Activated naive CD4-positive, alpha-beta T cell treated with anti-CD3 and anti-CD28 coated beads, Interleukin-2, amount 50 U/mL, for 72 hours (primary cell): ENCODE measurements at regions not wholly inside any gene's neighbourhood (a gene's known extent, or its start where the extent isn't known, plus 50 kb on each side); places are given as distances from the start of the nearest gene placed in this dataset.

Experiments
- ATAC-seq, 2 donors: fragments of 150-1000 bp; cut with Tn5 transposase; 2 replicates each; pipeline ENCODE4 v1.10.0; 2021; ENCODE audit warnings: mild to moderate bottlenecking in 2 of 2, moderate library complexity in 2 of 2
- DNase-seq, 2 donors: peaks; one replicate each; pipeline ENCODE4 v3.0.0; 2021 to 2022; ENCODE audit warnings: low spot score in 2 of 2
- H3K27ac Mint-ChIP-seq, 2 donors: one replicate each; pipeline ENCODE4 v1.8.0; 2022; ENCODE audit warnings: mild to moderate bottlenecking in 2 of 2, mixed read lengths in 2 of 2
- H3K36me3 Mint-ChIP-seq, 2 donors: one replicate each; pipeline ENCODE4 v1.8.0; 2022; ENCODE audit warnings: mixed read lengths in 2 of 2
- H3K9me3 Mint-ChIP-seq, 2 donors: one replicate each; pipeline ENCODE4 v1.8.0; 2022; ENCODE audit warnings: mixed read lengths in 2 of 2

GRCh38 chr16:86184185-86184584 lies 285.2 kb downstream of the IRF8 start:
- Mint-ChIP-seq H3K36me3 (no peaks in the 10 kb centered on the region), H3K27ac (no peak overlapping the region), H3K9me3 (no peaks in the 10 kb centered on the region)
- DNase-seq, result no peak
- ATAC-seq, result no peak

GRCh38 chr16:86185089-86185488 lies 286.1 kb downstream of the IRF8 start:
- H3K36me3 Mint-ChIP-seq, result no peaks in the 10 kb centered on the region
- H3K9me3 Mint-ChIP-seq, result no peaks in the 10 kb centered on the region
- no peak for ATAC-seq
- DNase-seq, result no peak
- no peak overlapping the region for H3K27ac Mint-ChIP-seq

GRCh38 chr16:86186313-86186712 lies 287.4 kb downstream of the IRF8 start:
- DNase-seq, result no peak
- Mint-ChIP-seq H3K27ac (no peak overlapping the region), H3K9me3 (no peaks in the 10 kb centered on the region), H3K36me3 (no peaks in the 10 kb centered on the region)
- ATAC-seq, result no peak

GRCh38 chr16:86189934-86190333 lies 291.0 kb downstream of the IRF8 start:
- no peak overlapping the region for H3K27ac Mint-ChIP-seq
- no peak for DNase-seq
- H3K9me3 Mint-ChIP-seq, result no peaks in the 10 kb centered on the region
- H3K36me3 Mint-ChIP-seq, result no peaks in the 10 kb centered on the region
- no peak for ATAC-seq

GRCh38 chr16:86191663-86192062 lies 292.7 kb downstream of the IRF8 start:
- H3K9me3 Mint-ChIP-seq, result no peaks in the 10 kb centered on the region

GRCh38 chr16:86193528-86194193 lies 294.7 kb downstream of the IRF8 start:
- no peak overlapping the region for H3K27ac Mint-ChIP-seq
- no peaks in the 10 kb centered on the region for H3K9me3 Mint-ChIP-seq
- ATAC-seq (no peak), DNase-seq (no peak)
- no peaks in the 10 kb centered on the region for H3K36me3 Mint-ChIP-seq

More at GRCh38 chr16:86191663-86192062, 292.7 kb downstream of the IRF8 start:
- ATAC-seq (no peak), DNase-seq (no peak)
- Mint-ChIP-seq H3K36me3 (no peaks in the 10 kb centered on the region), H3K27ac (no peak overlapping the region)

GRCh38 chr16:86195863-86196630 lies 297.1 kb downstream of the IRF8 start:
- H3K9me3 Mint-ChIP-seq, result no peaks in the 10 kb centered on the region
- DNase-seq (no peak), ATAC-seq (no peak)
- no peaks in the 10 kb centered on the region for H3K36me3 Mint-ChIP-seq
- no peak overlapping the region for H3K27ac Mint-ChIP-seq

GRCh38 chr16:86196687-86197391 lies 297.9 kb downstream of the IRF8 start:
- Mint-ChIP-seq H3K27ac (no peak overlapping the region), H3K36me3 (no peaks in the 10 kb centered on the region), H3K9me3 (no peaks in the 10 kb centered on the region)
- ATAC-seq (no peak), DNase-seq (no peak)

GRCh38 chr16:86198206-86199118 lies 299.5 kb downstream of the IRF8 start:
- Mint-ChIP-seq H3K36me3 (no peaks in the 10 kb centered on the region), H3K27ac (no peak overlapping the region), H3K9me3 (no peaks in the 10 kb centered on the region)
- DNase-seq, result no peak
- no peak for ATAC-seq

GRCh38 chr16:86199182-86199581 lies 300.2 kb downstream of the IRF8 start:
- no peaks in the 10 kb centered on the region for H3K36me3 Mint-ChIP-seq
- DNase-seq, result no peak
- ATAC-seq, result no peak
- no peaks in the 10 kb centered on the region for H3K9me3 Mint-ChIP-seq
- H3K27ac Mint-ChIP-seq, result no peak overlapping the region

GRCh38 chr16:86199871-86200695 lies 301.1 kb downstream of the IRF8 start:
- ATAC-seq, result no peak
- Mint-ChIP-seq H3K27ac (no peak overlapping the region), H3K36me3 (no peaks in the 10 kb centered on the region), H3K9me3 (no peaks in the 10 kb centered on the region)
- DNase-seq, result no peak

GRCh38 chr16:86200722-86201121 lies 301.8 kb downstream of the IRF8 start:
- no peaks in the 10 kb centered on the region for H3K9me3 Mint-ChIP-seq
- no peak for ATAC-seq

GRCh38 chr16:86201746-86202145 lies 302.8 kb downstream of the IRF8 start:
- Mint-ChIP-seq H3K36me3 (no peaks in the 10 kb centered on the region), H3K9me3 (no peaks in the 10 kb centered on the region), H3K27ac (no peak overlapping the region)
- ATAC-seq, result no peak
- DNase-seq, result no peak

More at GRCh38 chr16:86200722-86201121, 301.8 kb downstream of the IRF8 start:
- DNase-seq, result no peak
- H3K27ac Mint-ChIP-seq, result no peak overlapping the region
- H3K36me3 Mint-ChIP-seq, result no peaks in the 10 kb centered on the region

GRCh38 chr16:86202267-86202666 lies 303.3 kb downstream of the IRF8 start:
- DNase-seq (no peak), ATAC-seq (no peak)
- no peak overlapping the region for H3K27ac Mint-ChIP-seq
- H3K9me3 Mint-ChIP-seq, result no peaks in the 10 kb centered on the region
- no peaks in the 10 kb centered on the region for H3K36me3 Mint-ChIP-seq

GRCh38 chr16:86202760-86203426 lies 303.9 kb downstream of the IRF8 start:
- no peaks in the 10 kb centered on the region for H3K9me3 Mint-ChIP-seq
- DNase-seq (no peak), ATAC-seq (no peak)
- no peak overlapping the region for H3K27ac Mint-ChIP-seq
- no peaks in the 10 kb centered on the region for H3K36me3 Mint-ChIP-seq
